ENCODE measurements at regions not wholly inside any gene's neighbourhood (a gene's known extent, or its start where the extent isn't known, plus 50 kb on each side); places are given as distances from the start of the nearest gene placed in this dataset.

- H3K79me2 ChIP-seq (ENCODE audit: control insufficient read depth, insufficient read depth, low read length): no peaks in the 10 kb centered on the region
- POLR2A ChIA-PET: no interaction called here
- no peak for FAIRE-seq
These were observed 170.1 kb downstream of the SIPA1L2 start for GRCh38 chr1:232459826-232460225.

More at GRCh38 chr1:232459826-232460225, 170.1 kb downstream of the SIPA1L2 start:
- CTCF ChIA-PET (ENCODE audit: low intra/inter-chr PET ratio): no interaction called here
- ATAC-seq (no peak), DNase-seq (ENCODE audit: extremely low read depth in 1 of 4, low spot score in 3 of 4) (no peak)
- Histone ChIP-seq H3K4me2 (ENCODE audit: insufficient read depth, low read length) (no peak overlapping the region), H2AFZ (ENCODE audit: low read depth, low read length) (no peak overlapping the region), H3K27ac (ENCODE audit: extremely low read depth, low read depth, low read length) (no peak overlapping the region), H3K9ac (ENCODE audit: insufficient read depth in 1 of 2, low read depth in 2 of 2, low read length in 2 of 2) (no peak overlapping the region), H3K27me3 (ENCODE audit: control insufficient read depth in 2 of 2, insufficient read depth in 2 of 2, low read length in 2 of 2) (no peaks in the 10 kb centered on the region), H3K9me1 (ENCODE audit: control insufficient read depth, insufficient read depth, low read length) (no peaks in the 10 kb centered on the region), H3K36me3 (ENCODE audit: control insufficient read depth, insufficient read depth, low read length) (no peaks in the 10 kb centered on the region), H4K20me1 (replicated peaks; ENCODE audit: control insufficient read depth, insufficient read depth, low read length) (no peaks in the 10 kb centered on the region), H3K4me1 (replicated peaks in 1 of 2; ENCODE audit: control insufficient read depth in 2 of 2, insufficient read depth in 2 of 2, low read length in 2 of 2) (no peaks in the 10 kb centered on the region), H3K9me3 (replicated peaks; ENCODE audit: control insufficient read depth, insufficient read depth, low read depth, low read length) (no peaks in the 10 kb centered on the region), H3K4me3 (no peak overlapping the region)
- TF ChIP-seq ZNF639 (CRISPR knock-in tag; conservative IDR thresholded peaks at IDR 0.05 in 1 of 2, IDR thresholded peaks at IDR 0.05 in 1 of 2) (no peak), ZBTB43 (CRISPR knock-in tag; IDR thresholded peaks at IDR 0.05) (no peak), ZNF75A (CRISPR knock-in tag; IDR thresholded peaks at IDR 0.05) (no peak)
- BruUV-seq (replicated peaks): no TSS peak
- in situ Hi-C loops (cut with MboI) (no loop called here), intact Hi-C loops (cut with micrococcal nuclease) (no loop called here)
- 2% methylated on average over 3 of the region's 3 CpGs for WGBS (ENCODE audit: insufficient coverage, low coverage, missing lambda C conversion rate)

Data from K562 (cell line).